PC-9 (cell line): ENCODE measurements at regions not wholly inside any gene's neighbourhood (a gene's known extent, or its start where the extent isn't known, plus 50 kb on each side); places are given as distances from the start of the nearest gene placed in this dataset.

Experiments used
- EZH2 ChIP-seq: fragments of 200-600 bp; sonication (generic); IDR thresholded peaks from 2 replicates; pipeline ENCODE4 v1.8.0; 2017; ENCODE audit warnings: antibody characterized with exemption, low read depth
- TF ChIP-seq, protein P1 (sequence below): fragments of 200-600 bp; sonication (generic); conservative IDR thresholded peaks from 2 replicates; pipeline ENCODE4 v1.6.1; 2017; ENCODE audit warnings: mixed run types, antibody characterized with exemption, mild to moderate bottlenecking, moderate library complexity

- TF ChIP-seq, protein P1, sequence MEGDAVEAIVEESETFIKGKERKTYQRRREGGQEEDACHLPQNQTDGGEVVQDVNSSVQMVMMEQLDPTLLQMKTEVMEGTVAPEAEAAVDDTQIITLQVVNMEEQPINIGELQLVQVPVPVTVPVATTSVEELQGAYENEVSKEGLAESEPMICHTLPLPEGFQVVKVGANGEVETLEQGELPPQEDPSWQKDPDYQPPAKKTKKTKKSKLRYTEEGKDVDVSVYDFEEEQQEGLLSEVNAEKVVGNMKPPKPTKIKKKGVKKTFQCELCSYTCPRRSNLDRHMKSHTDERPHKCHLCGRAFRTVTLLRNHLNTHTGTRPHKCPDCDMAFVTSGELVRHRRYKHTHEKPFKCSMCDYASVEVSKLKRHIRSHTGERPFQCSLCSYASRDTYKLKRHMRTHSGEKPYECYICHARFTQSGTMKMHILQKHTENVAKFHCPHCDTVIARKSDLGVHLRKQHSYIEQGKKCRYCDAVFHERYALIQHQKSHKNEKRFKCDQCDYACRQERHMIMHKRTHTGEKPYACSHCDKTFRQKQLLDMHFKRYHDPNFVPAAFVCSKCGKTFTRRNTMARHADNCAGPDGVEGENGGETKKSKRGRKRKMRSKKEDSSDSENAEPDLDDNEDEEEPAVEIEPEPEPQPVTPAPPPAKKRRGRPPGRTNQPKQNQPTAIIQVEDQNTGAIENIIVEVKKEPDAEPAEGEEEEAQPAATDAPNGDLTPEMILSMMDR, result no peak
- TF ChIP-seq EZH2, result no peak
Measured at GRCh38 chr2:184369307-184369706, 229.0 kb upstream of the ZNF804A start.
